ENCODE measurements at regions not wholly inside any gene's neighbourhood (a gene's known extent, or its start where the extent isn't known, plus 50 kb on each side); places are given as distances from the start of the nearest gene placed in this dataset.

DNA sequence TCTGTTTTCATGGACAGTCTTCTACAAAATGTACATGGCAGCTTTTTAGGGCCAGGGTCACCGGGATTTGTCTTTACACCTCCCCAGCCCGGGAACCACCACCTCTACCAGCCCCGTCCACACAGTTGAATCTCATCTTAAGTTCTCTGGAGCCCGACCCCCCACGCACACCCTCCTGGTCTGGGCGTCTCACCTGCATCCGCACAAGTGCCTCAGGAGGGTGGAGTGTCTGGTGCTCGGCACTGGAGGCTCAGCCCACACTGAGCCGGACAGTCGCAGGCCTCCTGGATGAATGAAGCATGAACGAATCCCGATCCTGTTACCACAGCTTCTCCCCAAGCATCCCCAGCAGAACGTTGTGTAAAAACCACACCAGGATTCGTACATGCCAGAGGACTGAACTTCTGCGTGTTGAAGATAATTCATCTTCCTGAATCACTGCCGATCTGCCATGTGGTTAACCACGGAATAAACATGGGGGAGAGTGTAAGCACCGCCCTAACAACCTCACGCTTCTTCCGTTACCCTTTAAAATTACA lies 162.0 kb downstream of the RTP5 start:
- TF ChIP-seq POLR2A (IDR thresholded peaks at IDR 0.05) (no peak), EP300 (IDR thresholded peaks at IDR 0.05) (no peak)
- TF ChIP-seq, protein P1, sequence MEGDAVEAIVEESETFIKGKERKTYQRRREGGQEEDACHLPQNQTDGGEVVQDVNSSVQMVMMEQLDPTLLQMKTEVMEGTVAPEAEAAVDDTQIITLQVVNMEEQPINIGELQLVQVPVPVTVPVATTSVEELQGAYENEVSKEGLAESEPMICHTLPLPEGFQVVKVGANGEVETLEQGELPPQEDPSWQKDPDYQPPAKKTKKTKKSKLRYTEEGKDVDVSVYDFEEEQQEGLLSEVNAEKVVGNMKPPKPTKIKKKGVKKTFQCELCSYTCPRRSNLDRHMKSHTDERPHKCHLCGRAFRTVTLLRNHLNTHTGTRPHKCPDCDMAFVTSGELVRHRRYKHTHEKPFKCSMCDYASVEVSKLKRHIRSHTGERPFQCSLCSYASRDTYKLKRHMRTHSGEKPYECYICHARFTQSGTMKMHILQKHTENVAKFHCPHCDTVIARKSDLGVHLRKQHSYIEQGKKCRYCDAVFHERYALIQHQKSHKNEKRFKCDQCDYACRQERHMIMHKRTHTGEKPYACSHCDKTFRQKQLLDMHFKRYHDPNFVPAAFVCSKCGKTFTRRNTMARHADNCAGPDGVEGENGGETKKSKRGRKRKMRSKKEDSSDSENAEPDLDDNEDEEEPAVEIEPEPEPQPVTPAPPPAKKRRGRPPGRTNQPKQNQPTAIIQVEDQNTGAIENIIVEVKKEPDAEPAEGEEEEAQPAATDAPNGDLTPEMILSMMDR (IDR thresholded peaks at IDR 0.05), result no peak
